GM23338 (cell line): ENCODE measurements at regions not wholly inside any gene's neighbourhood (a gene's known extent, or its start where the extent isn't known, plus 50 kb on each side); places are given as distances from the start of the nearest gene placed in this dataset.

Experiments
- ATAC-seq: fragments of 200-7000 bp; cut with Tn5 transposase; 3 replicates; pipeline ENCODE4 v1.9.1; 2020
- DNase-seq: peaks from one replicate; pipeline ENCODE4 v3.0.0-alpha.2; 2015; ENCODE audit warnings: low spot score
- H2AFZ ChIP-seq: fragments of 200-600 bp; sonication (generic); 2 replicates; pipeline ENCODE4 v1.8.0; 2016; ENCODE audit warnings: antibody characterized with exemption, mild to moderate bottlenecking, moderate library complexity
- H3F3A ChIP-seq: fragments of 200-600 bp; sonication (generic); replicated peaks from 2 replicates; pipeline ENCODE4 v1.8.0; 2017; ENCODE audit warnings: antibody characterized with exemption, mixed run types, low read depth
- H3K27ac ChIP-seq: fragments of 200-600 bp; sonication (generic); 2 replicates; pipeline ENCODE4 v1.6.1; 2016; ENCODE audit warnings: low read depth
- H3K27me3 ChIP-seq: fragments of 200-600 bp; sonication (generic); 2 replicates; pipeline ENCODE4 v1.8.0; 2016; ENCODE audit warnings: mild to moderate bottlenecking, mixed run types, moderate library complexity; ENCODE audit not compliant: insufficient read depth
- H3K36me3 ChIP-seq: fragments of 200-600 bp; sonication (generic); 2 replicates; pipeline ENCODE4 v1.8.0; 2016; ENCODE audit warnings: mild to moderate bottlenecking; ENCODE audit not compliant: insufficient read depth
- H3K4me1 ChIP-seq: fragments of 200-600 bp; sonication (generic); 2 replicates; pipeline ENCODE4 v1.8.0; 2016; ENCODE audit warnings: mild to moderate bottlenecking, moderate library complexity; ENCODE audit not compliant: insufficient read depth
- H3K4me2 ChIP-seq: fragments of 200-600 bp; sonication (generic); 2 replicates; pipeline ENCODE4 v1.7.1; 2017; ENCODE audit warnings: mixed run types
- H3K4me3 ChIP-seq: fragments of 200-600 bp; sonication (generic); 2 replicates; pipeline ENCODE4 v1.6.1; 2016; ENCODE audit warnings: mixed run types
- H3K79me2 ChIP-seq: fragments of 200-600 bp; sonication (generic); replicated peaks from 2 replicates; pipeline ENCODE4 v1.8.0; 2017; ENCODE audit warnings: mild to moderate bottlenecking; ENCODE audit not compliant: insufficient read depth
- H3K9me2 ChIP-seq: fragments of 200-600 bp; sonication (generic); 2 replicates; pipeline ENCODE4 v1.8.0; 2017; ENCODE audit not compliant: insufficient read depth
- H4K20me1 ChIP-seq: fragments of 200-600 bp; sonication (generic); replicated peaks from 2 replicates; pipeline ENCODE4 v1.8.0; 2017; ENCODE audit warnings: mild to moderate bottlenecking; ENCODE audit not compliant: insufficient read depth
- H3K27ac Mint-ChIP-seq: 2 replicates; pipeline ENCODE4 v1.8.0; 2020; ENCODE audit warnings: inconsistent platforms, mild to moderate bottlenecking, moderate library complexity, mixed read lengths
- H3K27me3 Mint-ChIP-seq: 3 replicates; pipeline ENCODE4 v1.8.0; 2022; ENCODE audit warnings: low read depth, mild to moderate bottlenecking, moderate library complexity, mixed read lengths, inconsistent platforms; ENCODE audit not compliant: insufficient read depth, poor library complexity
- H3K36me3 Mint-ChIP-seq: 3 replicates; pipeline ENCODE4 v1.8.0; 2021; ENCODE audit warnings: low read depth, mild to moderate bottlenecking, inconsistent platforms, moderate library complexity, mixed read lengths
- H3K4me1 Mint-ChIP-seq: 3 replicates; pipeline ENCODE4 v1.8.0; 2020; ENCODE audit warnings: mild to moderate bottlenecking, inconsistent platforms, mixed read lengths
- H3K4me3 Mint-ChIP-seq: 3 replicates; pipeline ENCODE4 v1.8.0; 2021; ENCODE audit warnings: moderate library complexity, mild to moderate bottlenecking, inconsistent platforms, mixed read lengths
- H3K9me3 Mint-ChIP-seq: 3 replicates; pipeline ENCODE4 v1.8.0; 2020; ENCODE audit warnings: moderate library complexity, mild to moderate bottlenecking, inconsistent platforms, mixed read lengths
- CREB1 ChIP-seq: fragments of 250-450 bp; sonication (Bioruptor Pico); IDR thresholded peaks from 2 replicates; pipeline ENCODE4 v1.5.0; 2020; ENCODE audit warnings: low read depth, mild to moderate bottlenecking, moderate library complexity
- CTCF ChIP-seq, 2 experiments: fragments of 200-600 bp in 1 of 2; sonication (generic) in 1 of 2; conservative IDR thresholded peaks; 2 replicates each; pipeline versions ENCODE4 v1.5.1 to v1.6.1; 2016 to 2017; ENCODE audit warnings: antibody characterized with exemption in 2 of 2, low read depth in 2 of 2, mild to moderate bottlenecking in 2 of 2, moderate library complexity in 1 of 2
- ETS1 ChIP-seq: IDR thresholded peaks from 2 replicates; pipeline ENCODE4 v1.6.1; 2016; ENCODE audit warnings: antibody characterized with exemption
- EZH2phosphoT487 ChIP-seq: fragments of 200-600 bp; sonication (generic); IDR thresholded peaks from one replicate; pipeline ENCODE4 v1.8.1; 2018; ENCODE audit warnings: antibody characterized with exemption; ENCODE audit not compliant: unreplicated experiment
- JUNB ChIP-seq: IDR thresholded peaks from one replicate; pipeline ENCODE4 v1.6.1; 2016; ENCODE audit warnings: antibody characterized with exemption; ENCODE audit not compliant: unreplicated experiment
- NANOG ChIP-seq: IDR thresholded peaks from 2 replicates; pipeline ENCODE4 v1.6.1; 2016; ENCODE audit warnings: antibody characterized with exemption, borderline replicate concordance
- POLR2AphosphoS5 ChIP-seq: IDR thresholded peaks from 2 replicates; pipeline ENCODE4 v1.6.1; 2016; ENCODE audit warnings: antibody characterized with exemption, low read depth
- REST ChIP-seq: IDR thresholded peaks from one replicate; pipeline ENCODE4 v1.6.1; 2018; ENCODE audit warnings: antibody characterized with exemption; ENCODE audit not compliant: unreplicated experiment
- STAT1 ChIP-seq: IDR thresholded peaks from one replicate; pipeline ENCODE4 v1.6.1; 2016; ENCODE audit warnings: antibody characterized with exemption; ENCODE audit not compliant: unreplicated experiment
- ZNF114 ChIP-seq: fragments of 250-450 bp; sonication (Bioruptor Pico); IDR thresholded peaks from 2 replicates; pipeline ENCODE4 v1.5.0; 2020; ENCODE audit warnings: mild to moderate bottlenecking, moderate library complexity
- ZNF331 ChIP-seq: fragments of 250-450 bp; sonication (Bioruptor Pico); IDR thresholded peaks from 2 replicates; pipeline ENCODE4 v1.5.0; 2020; ENCODE audit warnings: low read depth, mild to moderate bottlenecking, moderate library complexity
- ZNF462 ChIP-seq: fragments of 250-450 bp; sonication (Bioruptor Pico); IDR thresholded peaks from 2 replicates; pipeline ENCODE4 v1.5.0; 2020; ENCODE audit warnings: mild to moderate bottlenecking, moderate library complexity

- H3K9me3 Mint-ChIP-seq: peaks cover 67% of the 10 kb centered on the region
Measured at GRCh38 chr15:25133804-25134203, 179.0 kb downstream of the SNRPN start.

More at GRCh38 chr15:25133804-25134203, 179.0 kb downstream of the SNRPN start:
- Mint-ChIP-seq H3K4me3 (no peak overlapping the region), H3K36me3 (peaks cover 14% of the 10 kb centered on the region; the same call in 2 of the 3 replicates), H3K27ac (no peak overlapping the region), H3K4me1 (peaks cover 2% of the 10 kb centered on the region; the same call in 1 of the 3 replicates), H3K27me3 (peaks cover 10% of the 10 kb centered on the region)
- ATAC-seq (no peak), DNase-seq (no peak)
- no peak overlapping the region for H3K4me2 ChIP-seq
- H3K4me3 ChIP-seq: no peak overlapping the region
- no peaks in the 10 kb centered on the region for H3K27me3 ChIP-seq
- H3F3A ChIP-seq: no peaks in the 10 kb centered on the region
- no peaks in the 10 kb centered on the region for H4K20me1 ChIP-seq
- no peak overlapping the region for H3K27ac ChIP-seq
- H3K36me3 ChIP-seq: no peaks in the 10 kb centered on the region
- H2AFZ ChIP-seq: no peak overlapping the region
- no peaks in the 10 kb centered on the region for H3K9me2 ChIP-seq
- H3K4me1 ChIP-seq: no peaks in the 10 kb centered on the region
- no peaks in the 10 kb centered on the region for H3K79me2 ChIP-seq
- no peak for TF ChIP-seq POLR2AphosphoS5
- no peak for TF ChIP-seq ETS1
- TF ChIP-seq ZNF462 (CRISPR knock-in tag): no peak
- TF ChIP-seq JUNB: no peak
- no peak for TF ChIP-seq EZH2phosphoT487
- no peak for TF ChIP-seq REST
- TF ChIP-seq ZNF114: no peak
- TF ChIP-seq ZNF331 (CRISPR knock-in tag): no peak
- TF ChIP-seq CTCF (conservative IDR thresholded peaks at IDR 0.05; ENCODE audit: low read depth in 2 of 2): no peak
- TF ChIP-seq CREB1: no peak
- TF ChIP-seq NANOG: no peak
- no peak for TF ChIP-seq STAT1
